Breast epithelium (tissue), 4 donors: ENCODE measurements at regions not wholly inside any gene's neighbourhood (a gene's known extent, or its start where the extent isn't known, plus 50 kb on each side); places are given as distances from the start of the nearest gene placed in this dataset.

Source experiments
- DNase-seq, 2 donors: peaks; one replicate each; pipeline ENCODE4 v3.0.0-alpha.2; 2019; ENCODE audit warnings: low spot score in 2 of 2
- H3K27ac ChIP-seq, 2 donors: fragments of 200-600 bp; sonication (generic) in 1 of 2; one replicate each; pipeline ENCODE4 v1.5.1; 2016 to 2019; ENCODE audit warnings: mild to moderate bottlenecking in 1 of 2
- H3K27me3 ChIP-seq, 2 donors: fragments of 200-600 bp; sonication (generic) in 1 of 2; one replicate each; pipeline versions ENCODE4 v1.5.1 to v1.6.0; 2017 to 2019; ENCODE audit warnings: control low read depth in 1 of 2, mild to moderate bottlenecking in 1 of 2
- H3K36me3 ChIP-seq: fragments of 200-600 bp; one replicate; pipeline ENCODE4 v1.5.1; 2019
- H3K4me1 ChIP-seq, 2 donors: fragments of 200-600 bp; sonication (generic); one replicate each; pipeline ENCODE4 v1.5.1; 2016 to 2019; ENCODE audit warnings: control low read depth in 1 of 2
- H3K4me3 ChIP-seq, 3 donors: fragments of 200-600 bp; sonication (generic); 1 replicate in 2 of 3; 2 replicates in 1 of 3; pipeline ENCODE4 v1.5.1; 2016 to 2019; ENCODE audit warnings: mild to moderate bottlenecking in 3 of 3, moderate library complexity in 2 of 3
- H3K9me3 ChIP-seq, 2 donors: fragments of 200-600 bp; sonication (generic) in 1 of 2; one replicate each; pipeline ENCODE4 v1.5.1; 2016 to 2019; ENCODE audit warnings: control low read depth in 1 of 2
- CTCF ChIP-seq, 3 donors: fragments of 450-650 bp; IDR thresholded peaks; one replicate each; pipeline ENCODE4 v1.5.1; 2016 to 2017; ENCODE audit warnings: antibody characterized with exemption in 3 of 3, mild to moderate bottlenecking in 3 of 3, moderate library complexity in 3 of 3
- POLR2A ChIP-seq: fragments of 450-650 bp; IDR thresholded peaks from one replicate; pipeline ENCODE4 v1.6.1; 2016; ENCODE audit warnings: antibody characterized with exemption, mild to moderate bottlenecking, moderate library complexity
- POLR2AphosphoS5 ChIP-seq, 3 donors: sonication (generic); formaldehyde crosslinking; IDR thresholded peaks; one replicate each; pipeline ENCODE4 v1.6.1; 2017; ENCODE audit warnings: antibody characterized with exemption in 3 of 3
- intact Hi-C: fragments of 100-400 bp; cut with DNase I; formaldehyde crosslinking; loops from one replicate; pipeline ENCODE4 v1.15.1; 2023; ENCODE audit warnings: low total_unique reads

DNA sequence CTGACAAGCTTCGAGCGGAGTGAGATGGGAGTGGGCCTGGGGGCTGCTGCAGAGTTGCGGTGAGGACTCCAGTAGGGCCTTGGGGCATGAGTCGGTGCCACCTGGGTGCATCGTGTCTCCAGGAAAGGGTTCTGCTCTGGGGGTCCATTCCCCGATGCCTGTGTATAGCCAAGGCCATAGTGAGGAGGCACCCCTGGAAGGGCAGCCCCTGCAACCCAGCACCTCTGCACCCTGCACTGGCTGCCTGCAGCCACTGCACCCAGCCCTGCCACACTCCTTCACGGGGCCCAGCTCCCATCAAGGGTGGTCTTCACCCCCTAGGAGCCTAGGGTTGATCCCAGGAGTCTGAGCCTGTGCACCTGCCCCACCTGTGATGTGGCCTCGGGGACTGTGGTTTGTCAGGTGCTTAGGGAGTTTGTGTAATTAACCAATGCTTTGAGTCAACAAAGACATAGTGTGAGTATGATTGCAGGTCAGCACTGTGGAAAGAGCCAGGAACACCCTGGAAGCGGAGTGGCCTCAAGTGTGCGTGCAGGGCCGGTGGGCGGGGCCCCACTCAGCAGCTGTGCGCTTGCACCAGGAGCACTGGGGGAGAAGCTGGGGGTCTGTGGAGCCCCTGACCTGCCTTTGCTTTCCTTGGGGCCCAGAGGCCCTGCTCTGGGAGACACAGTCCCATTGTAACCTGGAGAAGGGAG lies 1299.3 kb downstream of the BRD1 start:
- no peaks in the 10 kb centered on the region for H3K36me3 ChIP-seq
- peaks cover 0 to 8% of the 10 kb centered on the region in 2 donors for H3K27me3 ChIP-seq
- no peak overlapping the region for H3K27ac ChIP-seq
- H3K4me3 ChIP-seq: no peak overlapping the region
- intact Hi-C loops: no loop called here
- DNase-seq: no peak
- H3K9me3 ChIP-seq: no peaks in the 10 kb centered on the region
- H3K4me1 ChIP-seq: no peaks in the 10 kb centered on the region
- TF ChIP-seq POLR2A: no peak

- H3K4me3 ChIP-seq: no peak overlapping the region
- peaks cover 0 to 5% of the 10 kb centered on the region in 2 donors for H3K27me3 ChIP-seq
- H3K27ac ChIP-seq: no peak overlapping the region
- no peaks in the 10 kb centered on the region for H3K9me3 ChIP-seq
- DNase-seq: no peak
- TF ChIP-seq POLR2AphosphoS5 (IDR thresholded peaks at IDR 0.05) (no peak), CTCF (IDR thresholded peaks at IDR 0.05) (no peak), POLR2A (no peak)
- H3K36me3 ChIP-seq: no peaks in the 10 kb centered on the region
- H3K4me1 ChIP-seq: no peaks in the 10 kb centered on the region
- intact Hi-C loops: no loop called here
Observed at GRCh38 chr22:48523761-48524160, 1303.9 kb downstream of the BRD1 start.

DNA sequence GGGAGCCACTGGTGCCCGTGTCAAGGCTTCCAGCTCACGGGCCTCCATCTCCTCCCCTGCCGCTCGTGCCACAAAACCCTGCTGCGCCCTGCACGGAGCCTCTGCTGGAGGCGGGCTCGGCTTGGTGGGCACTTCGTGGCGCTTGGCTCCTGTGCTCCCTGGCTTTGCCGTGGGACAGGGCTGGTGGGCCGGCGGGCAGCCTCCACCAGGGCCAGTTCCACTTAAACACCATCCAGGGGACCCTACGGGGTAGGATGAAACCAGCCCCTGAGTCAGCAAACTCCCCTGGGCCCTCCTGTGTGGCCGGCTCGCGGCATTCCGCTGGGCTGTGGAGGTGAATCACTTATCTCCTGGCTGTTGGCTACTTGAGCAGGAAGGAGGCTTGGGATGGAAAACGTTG lies 1304.6 kb downstream of the BRD1 start:
- H3K27me3 ChIP-seq: peaks cover 0 to 9% of the 10 kb centered on the region in 2 donors
- intact Hi-C loops: no loop called here

DNA sequence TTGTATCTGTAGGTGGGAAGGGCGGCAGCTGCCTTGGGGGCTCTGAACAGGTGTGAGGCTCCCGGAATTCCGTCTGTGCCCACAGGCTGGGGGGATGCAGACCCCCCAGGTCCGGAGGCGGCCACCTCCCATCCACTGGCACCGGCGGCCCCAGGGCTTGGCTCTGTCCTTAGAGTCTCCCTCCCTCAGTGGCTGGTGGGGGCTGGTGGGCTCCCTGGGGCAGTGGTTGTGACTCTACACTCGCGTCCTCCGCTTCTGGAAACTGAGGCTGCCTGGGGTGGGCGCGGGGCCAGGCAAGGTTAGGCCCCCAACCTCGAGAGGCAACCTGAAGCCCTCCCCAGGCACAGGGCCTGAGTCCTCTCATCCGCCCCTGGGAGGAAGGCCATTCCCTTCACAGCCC lies 1305.4 kb downstream of the BRD1 start:
- Histone ChIP-seq H3K9me3 (no peaks in the 10 kb centered on the region), H3K36me3 (no peaks in the 10 kb centered on the region), H3K27ac (no peak overlapping the region), H3K4me1 (no peaks in the 10 kb centered on the region), H3K27me3 (peaks cover 0 to 13% of the 10 kb centered on the region in 2 donors), H3K4me3 (no peak overlapping the region)
- intact Hi-C loops: no loop called here
- no peak for TF ChIP-seq CTCF (IDR thresholded peaks at IDR 0.05)
- TF ChIP-seq POLR2A: no peak
- TF ChIP-seq POLR2AphosphoS5 (IDR thresholded peaks at IDR 0.05): no peak
- DNase-seq: no peak

More for the DNA sequence above, 1304.6 kb downstream of the BRD1 start:
- Histone ChIP-seq H3K36me3 (no peaks in the 10 kb centered on the region), H3K4me1 (no peaks in the 10 kb centered on the region), H3K27ac (no peak overlapping the region), H3K9me3 (no peaks in the 10 kb centered on the region), H3K4me3 (no peak overlapping the region)
- no peak for DNase-seq
- no peak for TF ChIP-seq POLR2A
- no peak for TF ChIP-seq POLR2AphosphoS5 (IDR thresholded peaks at IDR 0.05)
- no peak for TF ChIP-seq CTCF (IDR thresholded peaks at IDR 0.05)

- no peak for DNase-seq
- H3K4me1 ChIP-seq: no peaks in the 10 kb centered on the region
- intact Hi-C loops: no loop called here
- H3K9me3 ChIP-seq: no peaks in the 10 kb centered on the region
- no peak overlapping the region for H3K27ac ChIP-seq
- H3K36me3 ChIP-seq: no peaks in the 10 kb centered on the region
- peaks cover 0 to 13% of the 10 kb centered on the region in 2 donors for H3K27me3 ChIP-seq
- H3K4me3 ChIP-seq: no peak overlapping the region
- no peak for TF ChIP-seq POLR2AphosphoS5 (IDR thresholded peaks at IDR 0.05)
- no peak for TF ChIP-seq POLR2A
- no peak for TF ChIP-seq CTCF (IDR thresholded peaks at IDR 0.05)
Observed at GRCh38 chr22:48520884-48521588, 1306.6 kb downstream of the BRD1 start.
